ENCODE measurements at regions not wholly inside any gene's neighbourhood (a gene's known extent, or its start where the extent isn't known, plus 50 kb on each side); places are given as distances from the start of the nearest gene placed in this dataset.

- BruUV-seq (replicated peaks): no TSS peak
- intact Hi-C loops (cut with micrococcal nuclease; ENCODE audit: unreplicated experiment): no loop called here
These were observed 224.3 kb upstream of the S1PR3 start for GRCh38 chr9:88766778-88767503.

GRCh38 chr9:88767504-88767790, 223.8 kb upstream of the S1PR3 start:
- Histone ChIP-seq H3K27ac (ENCODE audit: low read length) (no peak overlapping the region), H3K4me3 (ENCODE audit: low read depth in 2 of 2, low read length in 2 of 2) (no peak overlapping the region), H3K4me1 (ENCODE audit: control insufficient read depth, insufficient read depth, low read length) (no peaks in the 10 kb centered on the region), H3K27me3 (ENCODE audit: control insufficient read depth, insufficient read depth, low read length) (no peaks in the 10 kb centered on the region), H3K36me3 (ENCODE audit: control insufficient read depth, insufficient read depth, low read length) (no peaks in the 10 kb centered on the region), H3K9me3 (ENCODE audit: control insufficient read depth, insufficient read depth, low read depth, low read length) (no peaks in the 10 kb centered on the region)
- POLR2A ChIA-PET: no interaction called here
- intact Hi-C loops (cut with micrococcal nuclease; ENCODE audit: unreplicated experiment): no loop called here
- no TSS peak for BruUV-seq (replicated peaks)
- no peak for TF ChIP-seq REST (IDR thresholded peaks at IDR 0.05; ENCODE audit: insufficient read depth in 1 of 2, low read depth in 2 of 2, low read length in 1 of 2)
- TF ChIP-seq SIN3A (IDR thresholded peaks at IDR 0.05; ENCODE audit: borderline replicate concordance, insufficient read depth, low read depth, low read length): no peak
- TF ChIP-seq POLR2AphosphoS5 (IDR thresholded peaks at IDR 0.05; ENCODE audit: low read depth, low read length): no peak
- no peak for TF ChIP-seq CTCF (IDR thresholded peaks at IDR 0.05)
- no peak for TF ChIP-seq TCF7L2 (IDR thresholded peaks at IDR 0.05; ENCODE audit: low read depth, low read length)
- CTCF ChIA-PET: no interaction called here
- ATAC-seq (no peak), DNase-seq (ENCODE audit: low read depth, low spot score) (no peak)
- in situ Hi-C loops (cut with HindIII; ENCODE audit: low pct_unique_long_range_greater_than_20kb, low sequenced_read_pairs): no loop called here

More at GRCh38 chr9:88766778-88767503, 224.3 kb upstream of the S1PR3 start:
- DNase-seq (ENCODE audit: low read depth, low spot score) (no peak), ATAC-seq (no peak)
- no peak for TF ChIP-seq REST (IDR thresholded peaks at IDR 0.05; ENCODE audit: insufficient read depth in 1 of 2, low read depth in 2 of 2, low read length in 1 of 2)
- TF ChIP-seq CTCF (IDR thresholded peaks at IDR 0.05): no peak
- TF ChIP-seq TCF7L2 (IDR thresholded peaks at IDR 0.05; ENCODE audit: low read depth, low read length): no peak
- no peak for TF ChIP-seq POLR2AphosphoS5 (IDR thresholded peaks at IDR 0.05; ENCODE audit: low read depth, low read length)
- TF ChIP-seq SIN3A (IDR thresholded peaks at IDR 0.05; ENCODE audit: borderline replicate concordance, insufficient read depth, low read depth, low read length): no peak
- Histone ChIP-seq H3K27ac (ENCODE audit: low read length) (no peak overlapping the region), H3K36me3 (ENCODE audit: control insufficient read depth, insufficient read depth, low read length) (no peaks in the 10 kb centered on the region), H3K27me3 (ENCODE audit: control insufficient read depth, insufficient read depth, low read length) (no peaks in the 10 kb centered on the region), H3K4me1 (ENCODE audit: control insufficient read depth, insufficient read depth, low read length) (no peaks in the 10 kb centered on the region), H3K4me3 (ENCODE audit: low read depth in 2 of 2, low read length in 2 of 2) (no peak overlapping the region), H3K9me3 (ENCODE audit: control insufficient read depth, insufficient read depth, low read depth, low read length) (no peaks in the 10 kb centered on the region)
- CTCF ChIA-PET: no interaction called here
- in situ Hi-C loops (cut with HindIII; ENCODE audit: low pct_unique_long_range_greater_than_20kb, low sequenced_read_pairs): no loop called here
- POLR2A ChIA-PET: no interaction called here
